Uterus (tissue), 3 donors: ENCODE measurements at regions not wholly inside any gene's neighbourhood (a gene's known extent, or its start where the extent isn't known, plus 50 kb on each side); places are given as distances from the start of the nearest gene placed in this dataset.

Experiments
- DNase-seq, 2 donors: peaks; one replicate each; pipeline ENCODE4 v3.0.0-alpha.2; 2019 to 2020
- H3K27ac ChIP-seq, 2 donors: fragments of 200-600 bp; sonication (generic); 1 replicate in 1 of 2; 2 replicates in 1 of 2; pipeline ENCODE4 v1.5.1; 2016 to 2018
- H3K27me3 ChIP-seq, 2 donors: fragments of 200-600 bp; sonication (generic); one replicate each; pipeline ENCODE4 v1.5.1; 2018 to 2019; ENCODE audit warnings: control low read depth in 1 of 2
- H3K36me3 ChIP-seq, 2 donors: fragments of 200-600 bp; sonication (generic); one replicate each; pipeline ENCODE4 v1.5.1; 2019; ENCODE audit warnings: control low read depth in 1 of 2
- H3K4me1 ChIP-seq, 2 donors: fragments of 200-600 bp; sonication (generic); one replicate each; pipeline ENCODE4 v1.5.1; 2018 to 2019; ENCODE audit warnings: control low read depth in 1 of 2
- H3K4me3 ChIP-seq, 2 donors: fragments of 200-600 bp; sonication (generic); 1 replicate in 1 of 2; 2 replicates in 1 of 2; pipeline ENCODE4 v1.5.1; 2018 to 2019; ENCODE audit warnings: mild to moderate bottlenecking in 1 of 2
- H3K9me3 ChIP-seq, 2 donors: fragments of 200-600 bp; sonication (generic); one replicate each; pipeline ENCODE4 v1.5.1; 2019; ENCODE audit warnings: control low read depth in 1 of 2
- POLR2A ChIP-seq, 2 donors: fragments of 450-650 bp; IDR thresholded peaks; one replicate each; pipeline ENCODE4 v1.6.1; 2016; ENCODE audit warnings: antibody characterized with exemption in 2 of 2, mild to moderate bottlenecking in 1 of 2, moderate library complexity in 1 of 2
- intact Hi-C: fragments of 100-400 bp; cut with DNase I; formaldehyde crosslinking; loops from one replicate; pipeline ENCODE4 v1.15.1; 2023; ENCODE audit warnings: low total_unique reads
- TF ChIP-seq, protein P1 (sequence below), 4 experiments: fragments of 200-600 bp in 2 of 4; fragments of 450-650 bp in 2 of 4; sonication (generic) in 2 of 4; IDR thresholded peaks; one replicate each; pipeline ENCODE4 v1.5.1; 2016 to 2019; ENCODE audit warnings: antibody characterized with exemption in 4 of 4, mild to moderate bottlenecking in 2 of 4, moderate library complexity in 1 of 4
- donor health status: DM: yes; HTN: yes; CAD: no.

DNA sequence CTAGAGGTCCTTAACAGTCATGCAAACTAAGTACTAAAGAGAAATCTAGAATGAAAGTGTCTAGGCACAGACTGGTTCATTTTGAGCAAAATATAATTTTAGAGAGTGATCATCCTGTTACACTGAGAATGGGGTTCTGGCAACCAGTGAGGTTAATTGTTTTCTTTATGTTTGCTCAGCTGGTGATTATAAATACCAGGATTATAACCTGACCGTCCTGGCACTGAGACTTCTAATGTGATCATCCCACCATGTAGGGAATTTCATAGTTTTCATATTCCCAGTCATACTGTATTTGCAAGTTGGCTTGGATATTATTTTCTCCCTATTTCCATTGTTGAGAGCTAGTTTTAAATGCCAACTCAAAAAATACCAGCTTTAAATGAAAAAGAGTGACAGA is 852.5 kb upstream of the LRATD1 start:
- H3K36me3 ChIP-seq, result no peaks in the 10 kb centered on the region
- no peak for TF ChIP-seq POLR2A (IDR thresholded peaks at IDR 0.05)
- TF ChIP-seq, protein P1, sequence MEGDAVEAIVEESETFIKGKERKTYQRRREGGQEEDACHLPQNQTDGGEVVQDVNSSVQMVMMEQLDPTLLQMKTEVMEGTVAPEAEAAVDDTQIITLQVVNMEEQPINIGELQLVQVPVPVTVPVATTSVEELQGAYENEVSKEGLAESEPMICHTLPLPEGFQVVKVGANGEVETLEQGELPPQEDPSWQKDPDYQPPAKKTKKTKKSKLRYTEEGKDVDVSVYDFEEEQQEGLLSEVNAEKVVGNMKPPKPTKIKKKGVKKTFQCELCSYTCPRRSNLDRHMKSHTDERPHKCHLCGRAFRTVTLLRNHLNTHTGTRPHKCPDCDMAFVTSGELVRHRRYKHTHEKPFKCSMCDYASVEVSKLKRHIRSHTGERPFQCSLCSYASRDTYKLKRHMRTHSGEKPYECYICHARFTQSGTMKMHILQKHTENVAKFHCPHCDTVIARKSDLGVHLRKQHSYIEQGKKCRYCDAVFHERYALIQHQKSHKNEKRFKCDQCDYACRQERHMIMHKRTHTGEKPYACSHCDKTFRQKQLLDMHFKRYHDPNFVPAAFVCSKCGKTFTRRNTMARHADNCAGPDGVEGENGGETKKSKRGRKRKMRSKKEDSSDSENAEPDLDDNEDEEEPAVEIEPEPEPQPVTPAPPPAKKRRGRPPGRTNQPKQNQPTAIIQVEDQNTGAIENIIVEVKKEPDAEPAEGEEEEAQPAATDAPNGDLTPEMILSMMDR (IDR thresholded peaks at IDR 0.05), result no peak
- no peaks in the 10 kb centered on the region for H3K27me3 ChIP-seq
- no peaks in the 10 kb centered on the region for H3K4me1 ChIP-seq
- H3K27ac ChIP-seq, result no peak overlapping the region
- no peak for DNase-seq
- intact Hi-C loops, result no loop called here
- no peak overlapping the region for H3K4me3 ChIP-seq
- H3K9me3 ChIP-seq, result no peaks in the 10 kb centered on the region

DNA sequence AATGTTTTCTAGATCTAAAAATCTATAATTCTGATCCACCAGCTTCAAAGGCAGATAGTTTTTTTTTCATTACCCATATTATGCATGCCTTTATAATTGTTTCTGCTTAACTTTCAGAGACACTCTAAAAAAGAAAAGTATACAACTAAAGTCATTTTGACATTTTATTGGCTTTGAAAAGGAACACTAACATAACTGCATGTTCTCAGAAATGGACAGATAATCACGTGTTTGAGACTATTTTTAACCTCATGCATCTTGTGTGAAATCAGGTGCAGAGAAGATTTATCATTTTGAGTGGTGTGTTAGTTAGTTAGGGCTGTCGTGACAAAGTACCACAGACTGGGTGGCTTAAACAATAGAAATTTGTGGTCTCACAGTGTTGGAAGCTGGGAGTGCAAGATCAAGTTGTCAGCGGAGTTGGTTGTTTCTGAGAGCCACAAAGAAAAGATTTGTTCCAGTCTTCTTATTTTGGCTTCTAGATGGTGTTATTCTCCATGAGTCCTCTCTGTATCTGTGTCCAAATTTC is 841.4 kb upstream of the LRATD1 start:
- TF ChIP-seq POLR2A (IDR thresholded peaks at IDR 0.05), result no peak
- DNase-seq, result no peak
- Histone ChIP-seq H3K27ac (no peak overlapping the region), H3K4me1 (no peaks in the 10 kb centered on the region), H3K4me3 (no peak overlapping the region), H3K36me3 (no peaks in the 10 kb centered on the region), H3K9me3 (no peaks in the 10 kb centered on the region), H3K27me3 (no peaks in the 10 kb centered on the region)
- intact Hi-C loops, result no loop called here

GRCh38 chr2:13806539-13806938 is 826.0 kb upstream of the LRATD1 start:
- Histone ChIP-seq H3K4me3 (no peak overlapping the region), H3K4me1 (no peaks in the 10 kb centered on the region), H3K9me3 (no peaks in the 10 kb centered on the region), H3K36me3 (no peaks in the 10 kb centered on the region), H3K27ac (no peak overlapping the region), H3K27me3 (no peaks in the 10 kb centered on the region)
- no peak for DNase-seq
- TF ChIP-seq, protein P1 (IDR thresholded peaks at IDR 0.05), result no peak
- TF ChIP-seq POLR2A (IDR thresholded peaks at IDR 0.05), result no peak
- intact Hi-C loops, result no loop called here

GRCh38 chr2:13813236-13813635 is 819.3 kb upstream of the LRATD1 start:
- intact Hi-C loops, result no loop called here
- no peaks in the 10 kb centered on the region for H3K4me1 ChIP-seq
- no peaks in the 10 kb centered on the region for H3K36me3 ChIP-seq
- H3K27me3 ChIP-seq, result no peaks in the 10 kb centered on the region
- no peaks in the 10 kb centered on the region for H3K9me3 ChIP-seq
- no peak overlapping the region for H3K4me3 ChIP-seq
- no peak for DNase-seq
- no peak overlapping the region for H3K27ac ChIP-seq
- TF ChIP-seq POLR2A (IDR thresholded peaks at IDR 0.05), result no peak
- TF ChIP-seq, protein P1 (IDR thresholded peaks at IDR 0.05), result no peak

- intact Hi-C loops, result no loop called here
- Histone ChIP-seq H3K4me3 (no peak overlapping the region), H3K4me1 (no peaks in the 10 kb centered on the region), H3K27me3 (no peaks in the 10 kb centered on the region), H3K36me3 (no peaks in the 10 kb centered on the region), H3K9me3 (no peaks in the 10 kb centered on the region), H3K27ac (no peak overlapping the region)
- DNase-seq, result no peak
- no peak for TF ChIP-seq POLR2A (IDR thresholded peaks at IDR 0.05)
These were observed 814.5 kb upstream of the LRATD1 start for GRCh38 chr2:13818002-13818401.

GRCh38 chr2:13819896-13820295 is 812.6 kb upstream of the LRATD1 start:
- intact Hi-C loops, result no loop called here
- no peak for DNase-seq
- TF ChIP-seq, protein P1 (IDR thresholded peaks at IDR 0.05), result no peak
- TF ChIP-seq POLR2A (IDR thresholded peaks at IDR 0.05), result no peak

More at GRCh38 chr2:13819896-13820295, 812.6 kb upstream of the LRATD1 start:
- Histone ChIP-seq H3K27me3 (no peaks in the 10 kb centered on the region), H3K9me3 (no peaks in the 10 kb centered on the region), H3K27ac (no peak overlapping the region), H3K36me3 (no peaks in the 10 kb centered on the region), H3K4me1 (no peaks in the 10 kb centered on the region), H3K4me3 (no peak overlapping the region)
